ENCODE measurements at regions not wholly inside any gene's neighbourhood (a gene's known extent, or its start where the extent isn't known, plus 50 kb on each side); places are given as distances from the start of the nearest gene placed in this dataset.

- DNase-seq, result no peak
- intact Hi-C loops (cut with DNase I), result no loop called here
Observed at GRCh38 chr1:163709636-163710035, 387.9 kb downstream of the NUF2 start.

- intact Hi-C loops (cut with DNase I), result no loop called here
- DNase-seq, result no peak
Observed at GRCh38 chr1:163712321-163712720, 390.6 kb downstream of the NUF2 start.

DNA sequence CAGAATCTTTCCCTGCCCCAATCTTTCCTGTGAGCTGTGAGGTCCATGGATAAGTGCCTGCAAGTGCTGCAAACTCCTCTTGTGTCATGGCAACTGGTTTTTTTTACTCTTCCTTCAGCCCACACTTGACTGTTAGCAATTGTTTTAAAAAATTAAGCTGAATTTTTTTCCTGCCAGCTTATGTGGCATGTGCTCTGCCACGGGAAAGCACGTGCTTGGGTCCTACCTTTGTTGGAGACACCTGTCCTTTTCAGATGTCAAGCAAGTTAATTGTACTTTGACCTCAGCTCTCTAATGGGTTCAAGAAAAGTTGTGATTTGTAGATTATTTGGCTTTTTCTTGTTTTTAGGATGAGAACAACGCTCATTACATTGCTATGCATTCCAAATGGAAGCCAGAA, 398.5 kb downstream of the NUF2 start:
- intact Hi-C loops (cut with DNase I), result no loop called here

GRCh38 chr1:163725551-163725950, 403.8 kb downstream of the NUF2 start:
- DNase-seq, result no peak
- intact Hi-C loops (cut with DNase I), result no loop called here

More for the DNA sequence above, 398.5 kb downstream of the NUF2 start:
- DNase-seq, result no peak

GRCh38 chr1:163730411-163730821, 408.7 kb downstream of the NUF2 start:
- no peak for DNase-seq
- intact Hi-C loops (cut with DNase I), result no loop called here

GRCh38 chr1:163737261-163737660, 415.5 kb downstream of the NUF2 start:
- no peak for DNase-seq
- intact Hi-C loops (cut with DNase I), result no loop called here

DNA sequence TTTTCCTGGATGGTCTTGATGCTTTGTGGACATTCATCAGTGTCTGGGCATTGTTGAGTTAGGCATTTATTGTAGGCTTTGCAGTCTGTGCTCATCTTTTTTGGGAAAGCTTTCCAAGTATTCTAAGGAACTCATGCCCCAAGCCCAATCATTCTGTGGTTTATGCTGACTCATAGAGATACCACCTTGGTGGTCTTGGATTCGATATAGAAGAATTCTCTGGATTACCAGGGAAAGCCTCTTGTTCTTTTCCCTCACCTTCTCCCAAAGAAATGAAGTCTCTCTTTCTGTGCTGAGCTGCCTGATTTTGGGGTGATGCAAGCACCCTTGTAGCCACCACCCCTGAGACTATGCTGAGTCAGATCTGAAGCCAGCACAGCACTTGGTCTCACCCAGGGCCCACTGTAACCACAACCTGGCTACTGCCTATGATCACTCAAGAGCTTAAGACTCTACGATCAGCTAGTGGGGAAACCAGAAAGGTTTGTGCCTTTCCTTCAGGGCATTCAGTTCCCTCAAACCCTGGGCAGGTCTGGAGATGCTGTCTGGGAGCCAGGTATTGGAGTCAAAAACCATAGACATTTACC, 422.6 kb downstream of the NUF2 start:
- intact Hi-C loops (cut with DNase I), result no loop called here
- DNase-seq, result no peak

DNA sequence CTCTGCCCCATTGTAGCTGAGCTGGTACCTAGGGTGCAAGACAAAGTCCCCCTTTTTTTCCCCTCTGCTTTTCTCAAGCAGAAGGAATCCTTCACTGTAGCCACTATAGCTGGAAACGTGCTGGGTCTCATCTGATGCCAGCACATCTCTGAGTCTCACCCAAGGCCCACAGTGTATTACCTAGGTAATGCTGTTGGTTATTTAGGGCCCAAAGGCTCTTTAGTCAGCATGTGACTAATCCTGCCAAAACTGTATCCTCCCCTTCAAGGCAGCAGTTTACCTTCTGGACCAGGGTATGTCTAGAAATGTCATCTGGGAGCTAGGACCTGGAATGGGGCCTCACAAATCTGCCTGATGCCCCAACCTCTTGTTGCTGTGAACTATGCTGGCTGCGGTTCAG, 423.4 kb downstream of the NUF2 start:
- intact Hi-C loops (cut with DNase I), result no loop called here
- no peak for DNase-seq

- no peak for DNase-seq
- intact Hi-C loops (cut with DNase I), result no loop called here
Observed at GRCh38 chr1:163747261-163747660, 425.5 kb downstream of the NUF2 start.

- DNase-seq, result no peak
- intact Hi-C loops (cut with DNase I), result no loop called here
Observed at GRCh38 chr1:163747855-163748254, 426.1 kb downstream of the NUF2 start.

DNA sequence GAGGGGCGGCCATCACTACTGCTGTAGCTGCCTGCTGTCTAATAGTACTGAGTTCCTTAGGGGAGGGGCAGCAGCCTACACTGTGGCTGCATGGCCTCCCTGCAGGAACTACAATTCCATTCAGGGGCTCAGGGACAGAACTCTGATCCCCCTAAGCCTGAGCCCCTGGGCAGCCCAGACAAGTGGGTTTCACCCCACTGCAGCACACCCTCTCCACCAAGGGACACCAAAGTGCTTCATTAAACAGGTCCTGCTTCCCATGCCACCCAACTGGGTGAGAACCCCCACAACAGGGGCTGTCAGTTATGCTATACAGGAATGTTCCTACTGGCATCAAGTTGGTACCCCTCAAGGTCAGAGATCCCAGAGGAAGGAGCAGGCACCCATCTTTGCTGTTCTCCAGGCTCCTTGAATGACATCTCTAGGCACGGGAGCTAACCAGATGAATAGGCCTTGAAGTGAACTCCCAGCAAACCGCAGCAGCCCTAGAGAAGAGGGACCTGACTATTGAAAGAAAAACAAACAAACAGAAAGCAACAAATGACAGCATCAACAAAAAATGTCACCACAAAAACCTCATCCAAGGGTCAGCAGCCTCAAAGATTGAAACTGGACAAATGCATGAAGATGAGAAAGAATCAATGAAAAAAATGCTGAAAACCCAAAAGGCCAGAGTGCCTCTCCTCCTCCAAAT, 437.4 kb downstream of the NUF2 start:
- intact Hi-C loops (cut with DNase I), result no loop called here
- DNase-seq, result no peak

DNA sequence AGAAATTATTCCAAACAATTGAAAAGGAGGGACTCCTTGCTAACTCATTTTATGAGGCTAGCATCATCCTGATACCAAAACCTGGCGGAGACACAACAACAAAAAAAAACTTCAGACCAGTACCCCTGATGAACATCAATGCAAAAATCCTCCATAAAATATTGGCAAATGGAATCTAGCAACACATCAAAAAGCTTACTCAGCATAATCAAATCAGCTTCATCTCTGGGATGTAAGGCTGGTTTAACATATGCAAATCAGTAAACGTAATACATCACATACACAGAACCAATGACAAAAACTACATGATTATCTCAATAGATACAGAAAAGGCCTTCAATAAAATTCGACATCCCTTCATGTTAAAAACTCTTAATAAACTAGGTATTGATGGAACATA, 440.1 kb downstream of the NUF2 start:
- intact Hi-C loops (cut with DNase I), result no loop called here
- DNase-seq, result no peak

DNA sequence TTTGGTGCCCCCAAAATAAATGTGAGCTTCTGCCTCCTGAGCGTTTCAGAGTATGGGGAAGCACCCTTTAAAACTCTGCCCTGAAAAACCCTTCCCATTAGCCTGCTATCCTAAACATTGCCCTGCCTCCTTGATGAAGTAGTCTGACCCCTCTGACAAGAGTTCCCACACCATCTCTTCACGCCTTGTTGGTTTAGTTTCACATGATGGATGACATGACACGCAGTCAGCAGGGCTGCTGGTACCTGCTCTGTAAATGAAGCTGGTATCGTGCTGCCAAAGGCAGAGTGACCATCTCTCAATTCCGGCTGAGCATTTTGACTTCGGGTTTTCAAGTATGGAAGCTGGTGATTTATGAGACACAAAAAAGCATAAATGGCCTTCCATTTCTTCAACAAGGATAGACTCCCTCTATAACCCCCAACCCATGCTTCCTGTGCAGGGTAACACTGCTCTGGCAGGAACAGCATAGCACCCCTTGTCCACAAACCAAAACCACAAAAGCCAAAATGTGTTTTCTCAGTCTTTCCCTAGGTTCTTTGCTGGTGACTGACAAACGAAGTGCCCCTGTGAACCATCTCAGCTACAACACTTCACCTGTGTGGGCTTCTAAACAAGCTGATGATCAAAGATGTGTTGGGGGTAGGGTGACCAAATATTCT, 444.6 kb downstream of the NUF2 start:
- intact Hi-C loops (cut with DNase I), result no loop called here
- no peak for DNase-seq

GRCh38 chr1:163768576-163768975, 446.8 kb downstream of the NUF2 start:
- no peak for DNase-seq
- intact Hi-C loops (cut with DNase I), result no loop called here

- intact Hi-C loops (cut with DNase I), result no loop called here
- DNase-seq, result no peak
Observed at GRCh38 chr1:163770265-163770664, 448.5 kb downstream of the NUF2 start.

- no peak for DNase-seq
- intact Hi-C loops (cut with DNase I), result no loop called here
Observed at GRCh38 chr1:163771637-163772036, 449.9 kb downstream of the NUF2 start.

DNA sequence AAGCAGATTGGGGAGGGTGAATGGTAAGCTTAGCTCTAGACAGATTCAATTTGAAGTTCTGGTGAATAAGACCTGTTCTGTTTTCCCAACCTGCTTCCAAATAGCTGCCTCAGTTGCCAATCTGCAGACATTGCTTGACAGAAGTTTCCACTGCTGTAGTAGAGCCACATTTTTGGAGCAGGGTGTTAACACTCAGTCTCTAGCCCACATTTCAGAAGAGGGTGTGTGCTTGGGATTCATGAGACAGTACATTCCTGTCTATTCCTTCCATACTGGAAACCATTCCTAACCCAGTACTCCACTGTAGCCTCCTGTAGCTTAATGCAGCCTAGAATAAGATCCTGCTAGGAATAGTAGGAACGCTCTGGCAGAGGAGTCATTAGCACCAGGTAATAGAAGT, 450.5 kb downstream of the NUF2 start:
- intact Hi-C loops (cut with DNase I), result no loop called here
- DNase-seq, result no peak

- intact Hi-C loops (cut with DNase I), result no loop called here
- DNase-seq, result no peak
Observed at GRCh38 chr1:163773396-163773795, 451.6 kb downstream of the NUF2 start.

- intact Hi-C loops (cut with DNase I), result no loop called here
- DNase-seq, result peak in 7 of 10 donors; percentile 12 to 87 (median 44)
Observed at GRCh38 chr1:163774401-163774945, 452.7 kb downstream of the NUF2 start.

DNA sequence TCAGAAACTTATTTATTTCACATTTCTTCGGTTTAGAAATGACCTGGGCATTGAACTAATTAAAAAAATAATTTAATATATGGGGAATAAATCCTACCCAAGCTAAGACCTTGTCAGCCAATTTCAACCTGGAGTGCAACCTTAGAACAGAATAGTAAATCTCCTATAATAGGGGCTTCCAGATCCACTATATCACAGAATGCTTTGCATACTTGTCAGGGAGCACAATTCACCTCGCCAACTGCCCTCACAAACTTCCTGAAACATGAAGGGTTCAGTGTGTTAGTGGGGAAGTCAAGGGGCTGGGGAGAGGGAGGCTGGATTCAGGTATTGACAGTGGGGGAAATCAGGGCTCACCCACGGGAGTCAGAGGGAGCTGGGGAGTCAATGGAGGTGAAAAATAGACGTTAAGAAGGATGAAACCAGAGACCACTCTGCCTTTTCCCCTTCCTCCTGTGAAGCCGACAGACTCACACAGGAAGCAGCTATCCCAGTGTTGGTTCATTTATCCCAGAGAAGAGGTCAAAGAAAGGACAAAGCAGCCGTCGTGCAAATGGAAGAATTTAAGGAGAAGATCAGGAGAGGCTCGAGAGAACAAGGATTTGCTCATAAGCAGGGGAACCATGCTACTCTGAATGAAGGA, 453.3 kb downstream of the NUF2 start:
- no peak for DNase-seq

DNA sequence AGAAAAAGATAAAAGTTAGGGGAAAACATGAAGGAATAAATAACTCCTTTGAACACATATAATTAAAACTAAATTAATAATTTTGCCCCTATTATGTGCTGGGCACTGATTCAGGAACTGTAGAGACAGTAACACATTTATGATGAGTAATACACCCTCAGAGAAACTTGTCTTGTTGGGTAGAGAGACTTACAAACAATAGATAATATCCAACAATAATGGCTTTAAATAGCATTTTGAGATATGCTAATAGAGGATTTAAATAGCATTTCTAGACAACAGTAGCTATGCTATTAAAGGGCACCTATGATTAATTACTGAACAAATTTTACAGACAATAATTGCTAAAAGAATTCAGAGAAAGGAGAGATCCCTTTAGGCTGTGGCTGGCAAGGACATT, 455.5 kb downstream of the NUF2 start:
- intact Hi-C loops (cut with DNase I), result no loop called here
- DNase-seq, result no peak

More for the DNA sequence above, 453.3 kb downstream of the NUF2 start:
- intact Hi-C loops (cut with DNase I), result no loop called here
